ENCODE measurements at regions not wholly inside any gene's neighbourhood (a gene's known extent, or its start where the extent isn't known, plus 50 kb on each side); places are given as distances from the start of the nearest gene placed in this dataset.
"Not testable (repeated sequence)": the region's sequence is repeated elsewhere in the genome, so short reads cannot be mapped to it uniquely, and the experiment has no call there.

DNA sequence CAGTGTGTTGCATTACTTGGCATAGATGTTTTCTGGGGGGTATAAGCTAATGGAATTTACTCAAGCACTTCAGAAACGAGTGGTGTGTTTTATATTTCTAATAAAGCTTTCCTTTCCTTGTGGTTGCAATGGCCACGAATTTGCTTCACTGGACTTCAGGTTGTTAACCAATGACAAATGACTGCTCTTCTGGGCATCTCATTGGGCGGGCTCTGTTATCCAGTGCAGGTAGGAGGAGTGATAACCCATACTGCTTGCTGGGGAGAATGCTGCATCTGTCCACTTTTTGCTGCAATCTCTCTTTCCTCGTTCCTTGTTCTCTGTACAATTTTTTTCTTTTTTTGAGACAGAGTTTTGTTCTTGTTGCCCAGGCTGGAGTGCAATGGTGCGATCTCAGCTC lies 80.0 kb upstream of the RPH3A start:
- DNase-seq: no peak

DNA sequence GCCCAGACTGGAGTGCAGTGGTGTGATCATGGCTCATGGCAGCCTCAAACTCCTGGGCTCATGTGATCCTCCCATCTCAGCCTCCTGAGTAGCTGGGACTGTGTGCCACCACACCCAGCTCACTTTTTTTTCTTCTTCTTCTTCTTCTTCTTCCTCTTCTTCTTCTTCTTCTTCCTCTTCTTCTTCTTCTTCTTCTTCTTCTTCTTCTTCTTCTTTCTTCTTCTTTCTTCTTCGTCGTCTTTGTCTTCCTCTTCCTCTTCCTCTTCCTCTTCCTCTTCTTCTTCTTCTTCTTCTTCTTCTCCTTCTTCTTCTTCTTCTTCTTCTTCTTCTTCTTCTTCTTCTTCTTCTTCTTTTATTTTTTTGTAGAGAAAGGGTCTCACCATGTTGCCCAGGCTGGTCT lies 78.8 kb upstream of the RPH3A start:
- DNase-seq: not testable (repeated sequence)

- no peak for DNase-seq
These were observed 78.1 kb upstream of the RPH3A start for GRCh38 chr12:112713471-112713870.

DNA sequence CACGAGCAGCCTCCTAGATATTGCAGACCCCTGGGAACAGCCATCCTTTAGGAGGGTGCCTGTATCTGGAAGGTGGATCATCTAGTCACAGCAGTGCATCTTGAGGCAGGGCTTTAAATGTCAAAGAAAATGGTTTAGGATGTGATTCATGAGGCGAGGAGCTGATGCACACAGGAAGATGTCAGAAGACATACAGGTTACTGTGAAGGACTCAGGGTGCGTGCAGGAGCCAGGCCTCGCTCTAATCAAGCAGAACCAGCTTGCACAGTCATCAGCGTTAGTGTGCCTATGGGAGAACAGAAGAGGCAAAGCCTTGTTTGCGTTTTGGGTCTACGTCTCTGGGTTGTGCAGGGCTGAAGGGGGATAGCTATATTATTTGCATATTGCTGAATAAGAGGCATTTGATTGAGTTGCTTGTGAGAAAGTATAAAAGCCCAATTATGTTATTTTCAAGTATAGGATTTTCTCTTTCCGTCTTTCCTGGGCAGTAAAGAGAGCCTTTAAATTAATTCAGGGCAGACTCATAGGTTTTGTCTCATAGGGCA lies 77.3 kb upstream of the RPH3A start:
- no peak for DNase-seq

- DNase-seq: no peak
These were observed 75.2 kb upstream of the RPH3A start for GRCh38 chr12:112716099-112717093.

DNA sequence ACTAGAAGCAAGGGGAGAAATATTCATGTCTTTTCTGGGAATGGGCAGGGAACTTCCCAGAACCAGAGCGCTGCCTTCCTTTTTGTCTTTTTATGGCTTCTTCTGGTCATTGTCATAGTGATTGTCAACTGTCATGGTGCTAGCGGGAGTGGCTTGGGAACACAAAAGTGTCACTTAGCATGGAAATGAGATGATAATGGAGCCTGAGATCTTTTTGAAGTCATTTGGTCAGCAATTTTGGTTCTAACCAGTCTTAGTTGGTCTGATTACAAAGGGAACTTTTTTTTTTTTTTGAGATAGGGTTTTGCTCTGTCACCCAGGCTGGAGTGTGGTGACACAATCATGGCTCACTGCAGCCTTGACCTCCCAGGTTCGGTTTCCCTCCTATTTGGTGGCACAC lies 62.7 kb upstream of the RPH3A start:
- no peak for DNase-seq

DNA sequence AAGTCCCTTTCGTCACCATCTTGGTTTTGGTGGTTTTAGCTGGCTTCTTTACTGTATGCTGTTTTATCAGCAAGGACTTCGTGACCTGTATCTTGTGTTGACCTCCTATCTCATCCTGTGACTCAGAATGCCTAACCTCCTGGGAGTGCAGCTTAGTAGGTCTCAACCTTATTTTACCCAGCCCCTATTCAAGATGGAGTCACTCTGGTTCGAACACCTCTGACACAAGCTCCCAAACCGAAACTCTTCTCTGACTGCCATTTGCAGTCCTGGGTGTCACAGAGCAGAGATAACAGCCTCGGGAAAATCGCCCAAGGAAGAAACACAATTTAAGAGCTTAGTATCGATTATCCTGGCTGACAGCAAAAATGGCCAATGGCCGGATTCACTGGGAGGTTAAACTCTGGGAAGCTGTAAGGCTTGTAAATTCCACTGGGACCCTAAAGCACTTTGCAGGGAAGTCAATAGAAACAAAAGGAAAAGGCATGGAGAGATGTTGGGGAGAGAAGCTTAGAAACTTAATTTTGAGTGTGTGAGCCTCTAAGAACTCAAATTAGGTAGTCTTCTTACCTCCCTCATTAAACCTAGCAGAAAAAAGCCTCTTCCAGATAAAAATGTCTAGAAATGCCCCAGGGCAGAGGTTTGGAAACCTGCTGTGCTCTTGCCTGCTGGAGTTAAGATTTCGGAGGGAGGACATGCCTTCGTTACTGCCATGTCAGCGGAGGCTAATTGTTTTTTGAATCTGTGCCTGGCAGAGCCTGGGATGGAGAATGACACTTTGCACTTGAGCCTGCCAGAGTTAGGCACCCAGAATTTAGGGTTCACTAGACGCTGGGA lies 56.5 kb upstream of the RPH3A start:
- DNase-seq: no peak

DNA sequence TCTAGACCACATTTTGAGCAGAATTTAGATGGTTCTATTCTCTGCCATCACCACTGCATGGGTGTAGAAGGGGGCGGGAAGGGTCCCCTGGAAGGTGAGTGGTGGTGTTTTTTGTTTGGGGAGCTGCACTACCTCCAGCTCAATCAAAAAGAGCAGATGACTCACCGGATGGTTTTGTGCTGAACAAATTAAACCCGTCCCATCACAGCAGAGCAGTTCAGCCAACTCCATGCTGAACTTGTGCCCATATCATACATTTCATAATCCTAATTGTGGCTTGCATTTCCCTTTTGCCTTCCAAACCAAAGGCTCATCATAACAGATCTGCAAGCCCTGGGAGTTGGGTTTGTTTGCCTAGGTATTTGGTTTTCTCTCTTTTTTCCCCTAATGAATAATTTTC lies 53.0 kb upstream of the RPH3A start:
- no peak for DNase-seq

- DNase-seq: no peak
These were observed 51.1 kb upstream of the RPH3A start for GRCh38 chr12:112740387-112740934.

DNA sequence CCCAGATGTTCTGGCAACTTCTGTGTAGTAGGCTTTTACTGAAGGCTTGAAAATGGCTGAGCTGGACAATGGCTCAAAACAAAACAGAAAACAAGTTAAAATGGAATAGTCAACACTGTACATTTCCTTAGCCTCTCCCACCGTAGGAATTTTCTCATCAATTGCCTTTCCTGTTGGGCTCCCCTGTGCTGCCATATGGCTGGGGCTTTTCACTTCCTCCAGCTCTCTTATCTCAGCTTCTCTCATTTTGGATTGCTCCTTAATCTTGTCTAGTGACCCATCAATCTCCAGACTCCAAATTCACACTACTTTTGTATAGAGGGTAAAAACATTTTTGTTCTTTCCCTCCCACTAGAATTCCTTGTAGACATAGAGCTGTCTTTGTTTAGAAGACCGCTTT lies 50.4 kb upstream of the RPH3A start:
- no peak for DNase-seq
